Tibial nerve (tissue), 4 donors: ENCODE measurements at regions not wholly inside any gene's neighbourhood (a gene's known extent, or its start where the extent isn't known, plus 50 kb on each side); places are given as distances from the start of the nearest gene placed in this dataset.

Source experiments
- EP300 ChIP-seq, 2 donors: sonication (generic); formaldehyde crosslinking; IDR thresholded peaks; one replicate each; pipeline ENCODE4 v1.6.1; 2017; ENCODE audit warnings: antibody characterized with exemption in 2 of 2, mild to moderate bottlenecking in 1 of 2
- POLR2A ChIP-seq, 2 donors: fragments of 450-650 bp; IDR thresholded peaks; one replicate each; pipeline ENCODE4 v1.6.1; 2017; ENCODE audit warnings: antibody characterized with exemption in 2 of 2, mild to moderate bottlenecking in 2 of 2, moderate library complexity in 2 of 2
- TF ChIP-seq, protein P1 (sequence below), 5 experiments: fragments of 200-600 bp in 3 of 5; fragments of 450-650 bp in 2 of 5; sonication (generic) in 3 of 5; IDR thresholded peaks; one replicate each; pipeline ENCODE4 v1.5.1; 2016 to 2019; ENCODE audit warnings: antibody characterized with exemption in 5 of 5, mild to moderate bottlenecking in 3 of 5, moderate library complexity in 2 of 5

GRCh38 chr2:138444411-138444810 lies 57.2 kb upstream of the SPOPL start:
- TF ChIP-seq POLR2A (IDR thresholded peaks at IDR 0.05): no peak
- TF ChIP-seq, protein P1, sequence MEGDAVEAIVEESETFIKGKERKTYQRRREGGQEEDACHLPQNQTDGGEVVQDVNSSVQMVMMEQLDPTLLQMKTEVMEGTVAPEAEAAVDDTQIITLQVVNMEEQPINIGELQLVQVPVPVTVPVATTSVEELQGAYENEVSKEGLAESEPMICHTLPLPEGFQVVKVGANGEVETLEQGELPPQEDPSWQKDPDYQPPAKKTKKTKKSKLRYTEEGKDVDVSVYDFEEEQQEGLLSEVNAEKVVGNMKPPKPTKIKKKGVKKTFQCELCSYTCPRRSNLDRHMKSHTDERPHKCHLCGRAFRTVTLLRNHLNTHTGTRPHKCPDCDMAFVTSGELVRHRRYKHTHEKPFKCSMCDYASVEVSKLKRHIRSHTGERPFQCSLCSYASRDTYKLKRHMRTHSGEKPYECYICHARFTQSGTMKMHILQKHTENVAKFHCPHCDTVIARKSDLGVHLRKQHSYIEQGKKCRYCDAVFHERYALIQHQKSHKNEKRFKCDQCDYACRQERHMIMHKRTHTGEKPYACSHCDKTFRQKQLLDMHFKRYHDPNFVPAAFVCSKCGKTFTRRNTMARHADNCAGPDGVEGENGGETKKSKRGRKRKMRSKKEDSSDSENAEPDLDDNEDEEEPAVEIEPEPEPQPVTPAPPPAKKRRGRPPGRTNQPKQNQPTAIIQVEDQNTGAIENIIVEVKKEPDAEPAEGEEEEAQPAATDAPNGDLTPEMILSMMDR (IDR thresholded peaks at IDR 0.05): no peak
- no peak for TF ChIP-seq EP300 (IDR thresholded peaks at IDR 0.05)
